ENCODE measurements at regions not wholly inside any gene's neighbourhood (a gene's known extent, or its start where the extent isn't known, plus 50 kb on each side); places are given as distances from the start of the nearest gene placed in this dataset.

DNA sequence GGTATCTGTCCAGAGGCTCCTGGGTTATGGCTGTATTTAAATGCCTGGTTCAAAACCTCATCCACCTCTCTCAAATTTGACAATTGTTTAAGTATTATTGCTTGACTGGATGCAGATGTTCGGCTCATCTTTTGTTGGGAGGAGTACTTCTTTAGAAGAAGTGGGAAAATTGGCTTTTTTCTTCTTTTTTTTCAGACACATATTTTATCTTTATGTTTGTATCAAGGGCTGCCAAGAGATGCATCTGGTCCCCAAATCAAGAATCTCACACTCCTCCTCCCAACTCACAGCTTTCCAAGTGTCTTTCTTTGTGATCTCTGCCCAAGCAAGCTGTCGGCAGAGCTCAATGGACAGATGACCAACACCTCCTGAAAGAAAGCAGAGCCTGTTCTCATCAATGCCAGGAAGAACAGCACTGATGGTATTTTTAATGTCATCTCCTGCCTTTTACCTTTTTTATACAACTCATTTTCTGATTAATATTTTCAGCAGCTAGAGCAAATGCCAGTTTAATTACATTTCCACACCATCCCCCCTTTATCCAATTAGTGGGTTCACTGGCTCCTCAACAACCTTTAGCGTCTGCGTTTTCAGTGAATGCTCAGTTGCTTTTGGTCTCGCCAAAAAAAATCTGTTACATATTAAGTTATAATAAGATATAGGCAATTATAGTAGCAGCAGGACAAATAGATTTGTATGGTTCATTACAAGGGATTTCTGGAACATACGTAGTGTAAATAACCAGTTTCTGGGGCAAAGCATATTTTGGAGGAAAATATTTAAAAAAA, 110.3 kb upstream of the SLIT3 start:
- TF ChIP-seq, protein P1, sequence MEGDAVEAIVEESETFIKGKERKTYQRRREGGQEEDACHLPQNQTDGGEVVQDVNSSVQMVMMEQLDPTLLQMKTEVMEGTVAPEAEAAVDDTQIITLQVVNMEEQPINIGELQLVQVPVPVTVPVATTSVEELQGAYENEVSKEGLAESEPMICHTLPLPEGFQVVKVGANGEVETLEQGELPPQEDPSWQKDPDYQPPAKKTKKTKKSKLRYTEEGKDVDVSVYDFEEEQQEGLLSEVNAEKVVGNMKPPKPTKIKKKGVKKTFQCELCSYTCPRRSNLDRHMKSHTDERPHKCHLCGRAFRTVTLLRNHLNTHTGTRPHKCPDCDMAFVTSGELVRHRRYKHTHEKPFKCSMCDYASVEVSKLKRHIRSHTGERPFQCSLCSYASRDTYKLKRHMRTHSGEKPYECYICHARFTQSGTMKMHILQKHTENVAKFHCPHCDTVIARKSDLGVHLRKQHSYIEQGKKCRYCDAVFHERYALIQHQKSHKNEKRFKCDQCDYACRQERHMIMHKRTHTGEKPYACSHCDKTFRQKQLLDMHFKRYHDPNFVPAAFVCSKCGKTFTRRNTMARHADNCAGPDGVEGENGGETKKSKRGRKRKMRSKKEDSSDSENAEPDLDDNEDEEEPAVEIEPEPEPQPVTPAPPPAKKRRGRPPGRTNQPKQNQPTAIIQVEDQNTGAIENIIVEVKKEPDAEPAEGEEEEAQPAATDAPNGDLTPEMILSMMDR (IDR thresholded peaks at IDR 0.05), result no peak
- no peak for TF ChIP-seq POLR2A (IDR thresholded peaks at IDR 0.05)

Measured in uterus (tissue), 2 donors.